ENCODE measurements at regions not wholly inside any gene's neighbourhood (a gene's known extent, or its start where the extent isn't known, plus 50 kb on each side); places are given as distances from the start of the nearest gene placed in this dataset.

GRCh38 chr2:52431352-52431760, 1336.2 kb upstream of the CHAC2 start:
- Mint-ChIP-seq H3K4me1 (peaks cover 8% of the 10 kb centered on the region), H3K27me3 (ENCODE audit: insufficient read depth) (no peaks in the 10 kb centered on the region), H3K9me3 (peaks cover 2% of the 10 kb centered on the region), H3K27ac (no peak overlapping the region), H3K4me3 (no peak overlapping the region), H3K36me3 (ENCODE audit: low read depth) (no peaks in the 10 kb centered on the region)
- WGBS, 2 experiments (ENCODE audit: insufficient coverage in 1 of 2, insufficient read length in 1 of 2) = 93 to 98% methylated on average over 11 to 12 of the region's 12 CpGs
- H3K36me3 ChIP-seq (ENCODE audit: control insufficient read depth, insufficient read depth, low read length) = no peaks in the 10 kb centered on the region
- no peak for DNase-seq
- no peak overlapping the region for H3K27ac ChIP-seq (ENCODE audit: low read depth, low read length)
- no peak for TF ChIP-seq CTCF (conservative IDR thresholded peaks at IDR 0.05)
- H3K27me3 ChIP-seq (ENCODE audit: control insufficient read depth, insufficient read depth, low read length, poor library complexity, severe bottlenecking) = no peaks in the 10 kb centered on the region
- H3K9me3 ChIP-seq (ENCODE audit: control insufficient read depth, low read length) = no peaks in the 10 kb centered on the region
- H3K4me1 ChIP-seq (ENCODE audit: control insufficient read depth, insufficient read depth, low read length) = no peaks in the 10 kb centered on the region
- H3K4me3 ChIP-seq (ENCODE audit: low read length) = no peak overlapping the region
- H3K9ac ChIP-seq (ENCODE audit: extremely low read depth, low read length, poor library complexity, severe bottlenecking) = no peak overlapping the region

- H3K27ac Mint-ChIP-seq = no peak overlapping the region
- peaks cover 8% of the 10 kb centered on the region for H3K4me1 Mint-ChIP-seq
Observed at GRCh38 chr2:52429740-52430139, 1337.9 kb upstream of the CHAC2 start.

GRCh38 chr2:52429171-52429570, 1338.4 kb upstream of the CHAC2 start:
- H3K36me3 Mint-ChIP-seq (ENCODE audit: low read depth) = no peaks in the 10 kb centered on the region
- no peak overlapping the region for H3K27ac Mint-ChIP-seq
- no peaks in the 10 kb centered on the region for H3K36me3 ChIP-seq (ENCODE audit: control insufficient read depth, insufficient read depth, low read length)
- H3K27me3 Mint-ChIP-seq (ENCODE audit: insufficient read depth) = no peaks in the 10 kb centered on the region
- H3K9me3 ChIP-seq (ENCODE audit: control insufficient read depth, low read length) = no peaks in the 10 kb centered on the region
- peaks cover 8% of the 10 kb centered on the region for H3K4me1 Mint-ChIP-seq
- TF ChIP-seq CTCF (conservative IDR thresholded peaks at IDR 0.05) = no peak
- no peak overlapping the region for H3K4me3 ChIP-seq (ENCODE audit: low read length)
- WGBS, 2 experiments (ENCODE audit: insufficient coverage in 1 of 2, insufficient read length in 1 of 2) = 91 to 94% methylated on average over 2 of the region's 2 CpGs
- H3K9me3 Mint-ChIP-seq = no peaks in the 10 kb centered on the region
- no peak for DNase-seq
- no peak overlapping the region for H3K4me3 Mint-ChIP-seq
- no peak overlapping the region for H3K9ac ChIP-seq (ENCODE audit: extremely low read depth, low read length, poor library complexity, severe bottlenecking)
- no peak overlapping the region for H3K27ac ChIP-seq (ENCODE audit: low read depth, low read length)
- no peaks in the 10 kb centered on the region for H3K4me1 ChIP-seq (ENCODE audit: control insufficient read depth, insufficient read depth, low read length)
- no peaks in the 10 kb centered on the region for H3K27me3 ChIP-seq (ENCODE audit: control insufficient read depth, insufficient read depth, low read length, poor library complexity, severe bottlenecking)

More at GRCh38 chr2:52429740-52430139, 1337.9 kb upstream of the CHAC2 start:
- WGBS, 2 experiments (ENCODE audit: insufficient coverage in 1 of 2, insufficient read length in 1 of 2) = 60 to 79% methylated on average over 1 to 3 of the region's 3 CpGs
- Mint-ChIP-seq H3K9me3 (no peaks in the 10 kb centered on the region), H3K4me3 (no peak overlapping the region), H3K36me3 (ENCODE audit: low read depth) (no peaks in the 10 kb centered on the region), H3K27me3 (ENCODE audit: insufficient read depth) (no peaks in the 10 kb centered on the region)
- no peaks in the 10 kb centered on the region for H3K36me3 ChIP-seq (ENCODE audit: control insufficient read depth, insufficient read depth, low read length)
- H3K27ac ChIP-seq (ENCODE audit: low read depth, low read length) = no peak overlapping the region
- H3K27me3 ChIP-seq (ENCODE audit: control insufficient read depth, insufficient read depth, low read length, poor library complexity, severe bottlenecking) = no peaks in the 10 kb centered on the region
- no peaks in the 10 kb centered on the region for H3K4me1 ChIP-seq (ENCODE audit: control insufficient read depth, insufficient read depth, low read length)
- H3K9me3 ChIP-seq (ENCODE audit: control insufficient read depth, low read length) = no peaks in the 10 kb centered on the region
- H3K9ac ChIP-seq (ENCODE audit: extremely low read depth, low read length, poor library complexity, severe bottlenecking) = no peak overlapping the region
- H3K4me3 ChIP-seq (ENCODE audit: low read length) = no peak overlapping the region
- TF ChIP-seq CTCF (conservative IDR thresholded peaks at IDR 0.05) = no peak
- DNase-seq = no peak
